Naive thymus-derived CD4-positive, alpha-beta T cell (primary cell): ENCODE measurements at regions not wholly inside any gene's neighbourhood (a gene's known extent, or its start where the extent isn't known, plus 50 kb on each side); places are given as distances from the start of the nearest gene placed in this dataset.
"Not testable (repeated sequence)": the region's sequence is repeated elsewhere in the genome, so short reads cannot be mapped to it uniquely, and the experiment has no call there.

Source experiments
- ATAC-seq: fragments of 150-1000 bp; cut with Tn5 transposase; 2 replicates; pipeline ENCODE4 v1.10.0; 2021; ENCODE audit warnings: mild to moderate bottlenecking, moderate library complexity
- CTCF ChIA-PET: fragments of 350-600 bp; sonication (Branson Sonifier 250); formaldehyde crosslinking; loops from one replicate; lab custom pipeline; 2021; ENCODE audit warnings: antibody characterized with exemption; lab: Charles Lee
- POLR2A ChIA-PET: fragments of 350-600 bp; sonication (Branson Sonifier 250); formaldehyde crosslinking; loops from one replicate; lab custom pipeline; 2021; ENCODE audit warnings: antibody characterized with exemption, inconsistent platforms; lab: Charles Lee
- DNase-seq, 9 donors: peaks; one replicate each; pipeline versions ENCODE4 v3.0.0 to v3.0.0-alpha.2; 2020 to 2022; ENCODE audit warnings: mixed read lengths in 1 of 9
- H3K27ac ChIP-seq: one replicate; pipeline ENCODE4 v1.7.0; 2013; ENCODE audit warnings: mild to moderate bottlenecking, low read depth, low read length, moderate library complexity
- H3K27me3 ChIP-seq, 2 donors: one replicate each; pipeline ENCODE4 v1.7.0; 2013; ENCODE audit warnings: low read length in 2 of 2, mild to moderate bottlenecking in 2 of 2, moderate library complexity in 2 of 2; ENCODE audit not compliant: control insufficient read depth in 2 of 2, insufficient read depth in 2 of 2
- H3K36me3 ChIP-seq, 3 experiments: 1 replicate in 2 of 3; 2 replicates in 1 of 3; pipeline ENCODE4 v1.7.0; 2013; ENCODE audit warnings: low read length in 3 of 3, mild to moderate bottlenecking in 3 of 3, moderate library complexity in 1 of 3; ENCODE audit not compliant: insufficient read depth in 3 of 3, control insufficient read depth in 2 of 3
- H3K4me1 ChIP-seq, 2 donors: one replicate each; pipeline ENCODE4 v1.7.0; 2013; ENCODE audit warnings: low read length in 2 of 2, mild to moderate bottlenecking in 2 of 2, moderate library complexity in 1 of 2; ENCODE audit not compliant: control insufficient read depth in 2 of 2, insufficient read depth in 2 of 2
- H3K4me3 ChIP-seq: 2 replicates; pipeline ENCODE4 v1.7.0; 2013; ENCODE audit warnings: mild to moderate bottlenecking, low read length
- H3K9me3 ChIP-seq, 3 experiments: 1 replicate in 2 of 3; 2 replicates in 1 of 3; pipeline ENCODE4 v1.7.0; 2013; ENCODE audit warnings: low read length in 3 of 3; ENCODE audit not compliant: control insufficient read depth in 2 of 3
- H3K27ac Mint-ChIP-seq, 9 donors: one replicate each; pipeline ENCODE4 v1.8.0; 2020 to 2022; ENCODE audit warnings: mixed read lengths in 9 of 9, mild to moderate bottlenecking in 8 of 9, moderate library complexity in 5 of 9, inconsistent platforms in 2 of 9
- H3K27me3 Mint-ChIP-seq, 5 donors: one replicate each; pipeline ENCODE4 v1.8.0; 2021 to 2022; ENCODE audit warnings: mixed read lengths in 5 of 5, mild to moderate bottlenecking in 1 of 5
- H3K36me3 Mint-ChIP-seq, 5 donors: one replicate each; pipeline ENCODE4 v1.8.0; 2020 to 2022; ENCODE audit warnings: mixed read lengths in 5 of 5, mild to moderate bottlenecking in 3 of 5, inconsistent platforms in 1 of 5
- H3K4me1 Mint-ChIP-seq, 7 donors: one replicate each; pipeline ENCODE4 v1.8.0; 2020 to 2022; ENCODE audit warnings: mixed read lengths in 7 of 7, mild to moderate bottlenecking in 3 of 7, inconsistent platforms in 1 of 7
- H3K4me3 Mint-ChIP-seq, 10 donors: one replicate each; pipeline ENCODE4 v1.8.0; 2020 to 2022; ENCODE audit warnings: mild to moderate bottlenecking in 10 of 10, mixed read lengths in 10 of 10, moderate library complexity in 6 of 10, inconsistent platforms in 2 of 10
- H3K9me3 Mint-ChIP-seq, 11 donors: one replicate each; pipeline ENCODE4 v1.8.0; 2020 to 2022; ENCODE audit warnings: mixed read lengths in 11 of 11, mild to moderate bottlenecking in 4 of 11, inconsistent platforms in 1 of 11, moderate library complexity in 1 of 11
- intact Hi-C, 2 donors: fragments of 100-400 bp; cut with micrococcal nuclease; formaldehyde crosslinking; loops; one replicate each; pipeline ENCODE4 v1.15.1; 2023

DNA sequence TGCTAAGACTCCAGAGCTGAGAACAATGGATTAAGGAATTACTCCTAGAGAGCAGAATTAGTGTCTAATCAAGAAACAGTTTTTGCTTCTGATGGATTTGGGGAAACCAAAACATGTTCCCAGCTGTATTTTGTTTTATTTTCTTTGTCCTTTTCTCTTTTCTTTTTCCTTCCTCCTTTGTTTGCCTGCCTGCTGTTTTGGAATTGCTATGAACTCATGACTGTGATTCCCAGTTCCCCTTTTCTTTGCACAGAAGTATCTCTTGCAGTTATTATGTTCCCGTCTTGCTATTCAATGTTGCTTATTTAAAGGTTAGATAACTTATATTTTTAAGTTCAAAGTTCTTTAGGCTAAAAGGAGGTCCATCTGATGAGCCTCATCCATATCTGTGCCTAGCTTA lies 77.0 kb upstream of the GBE1 start:
- intact Hi-C loops = no loop called here
- no peak overlapping the region for H3K4me3 Mint-ChIP-seq
- Histone ChIP-seq H3K27me3 (no peaks in the 10 kb centered on the region), H3K27ac (no peak overlapping the region), H3K4me1 (no peaks in the 10 kb centered on the region), H3K9me3 (no peaks in the 10 kb centered on the region), H3K4me3 (no peak overlapping the region), H3K36me3 (no peaks in the 10 kb centered on the region)
- no peaks in the 10 kb centered on the region for H3K36me3 Mint-ChIP-seq
- CTCF ChIA-PET = no interaction called here
- no peak overlapping the region for H3K27ac Mint-ChIP-seq
- POLR2A ChIA-PET = no interaction called here
- peaks cover 0 to 2% (median 0%) of the 10 kb centered on the region in 7 donors for H3K4me1 Mint-ChIP-seq
- peaks cover 0 to 6% (median 0%) of the 10 kb centered on the region in 11 donors for H3K9me3 Mint-ChIP-seq
- DNase-seq = no peak
- peaks cover 0 to 19% (median 5%) of the 10 kb centered on the region in 5 donors for H3K27me3 Mint-ChIP-seq
- ATAC-seq = no peak

GRCh38 chr3:81837071-81837593 lies 75.7 kb upstream of the GBE1 start:
- Histone ChIP-seq H3K4me3 (no peak overlapping the region), H3K9me3 (no peaks in the 10 kb centered on the region), H3K36me3 (no peaks in the 10 kb centered on the region), H3K27me3 (no peaks in the 10 kb centered on the region), H3K4me1 (no peaks in the 10 kb centered on the region), H3K27ac (no peak overlapping the region)
- intact Hi-C loops = no loop called here
- ChIA-PET POLR2A (no interaction called here), CTCF (no interaction called here)
- Mint-ChIP-seq H3K27me3 (peaks cover 0 to 16% (median 0%) of the 10 kb centered on the region in 5 donors), H3K36me3 (no peaks in the 10 kb centered on the region), H3K9me3 (peaks cover 0 to 6% (median 0%) of the 10 kb centered on the region in 11 donors), H3K4me1 (peaks cover 0 to 2% (median 0%) of the 10 kb centered on the region in 7 donors), H3K27ac (no peak overlapping the region), H3K4me3 (no peak overlapping the region)
- ATAC-seq (no peak), DNase-seq (no peak)

DNA sequence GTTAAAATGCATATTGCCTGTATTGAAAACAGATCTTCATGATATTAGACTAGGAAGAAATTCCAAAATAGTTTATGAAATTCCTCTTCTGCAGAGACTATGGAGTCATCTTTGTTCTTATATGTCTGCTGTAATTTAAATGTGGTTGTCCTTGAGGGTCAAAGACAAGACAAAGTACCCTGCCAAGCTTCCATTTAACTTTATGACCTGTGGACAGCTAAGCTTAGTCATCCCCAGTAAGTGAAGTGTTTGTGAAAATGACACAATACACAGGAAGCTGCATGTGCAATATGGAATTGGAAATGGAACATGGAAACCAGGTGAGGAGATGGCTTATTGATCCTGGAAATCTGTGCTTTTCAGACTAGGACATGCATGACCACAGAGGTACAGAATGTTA lies 68.5 kb upstream of the GBE1 start:
- intact Hi-C loops = no loop called here
- no peak for ATAC-seq
- Histone ChIP-seq H3K4me3 (no peak overlapping the region), H3K27ac (no peak overlapping the region), H3K9me3 (no peaks in the 10 kb centered on the region), H3K27me3 (no peaks in the 10 kb centered on the region), H3K4me1 (no peaks in the 10 kb centered on the region), H3K36me3 (no peaks in the 10 kb centered on the region)
- Mint-ChIP-seq H3K27me3 (peaks cover 0 to 7% (median 6%) of the 10 kb centered on the region in 5 donors), H3K4me1 (no peaks in the 10 kb centered on the region), H3K27ac (no peak overlapping the region), H3K36me3 (no peaks in the 10 kb centered on the region), H3K9me3 (peaks cover 0 to 2% (median 0%) of the 10 kb centered on the region in 11 donors), H3K4me3 (no peak overlapping the region)
- DNase-seq = no peak
- POLR2A ChIA-PET = no interaction called here
- CTCF ChIA-PET = no interaction called here

- intact Hi-C loops, H3K9me3 Mint-ChIP-seq: not testable (repeated sequence)
Observed at GRCh38 chr3:81829272-81829671, 67.8 kb upstream of the GBE1 start.

GRCh38 chr3:81823882-81824395 lies 62.5 kb upstream of the GBE1 start:
- CTCF ChIA-PET = no interaction called here
- peaks cover 0 to 14% (median 4%) of the 10 kb centered on the region in 5 donors for H3K27me3 Mint-ChIP-seq
- H3K27ac Mint-ChIP-seq = no peak overlapping the region
- intact Hi-C loops = no loop called here
- peaks cover 0 to under 1% (median 0%) of the 10 kb centered on the region in 7 donors for H3K4me1 Mint-ChIP-seq
- Histone ChIP-seq H3K9me3 (no peaks in the 10 kb centered on the region), H3K27me3 (no peaks in the 10 kb centered on the region), H3K4me1 (no peaks in the 10 kb centered on the region), H3K36me3 (no peaks in the 10 kb centered on the region), H3K4me3 (no peak overlapping the region), H3K27ac (no peak overlapping the region)
- no peak overlapping the region for H3K4me3 Mint-ChIP-seq
- H3K9me3 Mint-ChIP-seq = peaks cover 0 to 12% (median 2%) of the 10 kb centered on the region in 11 donors
- ATAC-seq = peak; percentile 73
- POLR2A ChIA-PET = no interaction called here
- DNase-seq = no peak
- peaks cover 0 to 5% (median 0%) of the 10 kb centered on the region in 5 donors for H3K36me3 Mint-ChIP-seq

More at GRCh38 chr3:81829272-81829671, 67.8 kb upstream of the GBE1 start:
- H3K27me3 ChIP-seq, H3K9me3 ChIP-seq, H3K4me3 Mint-ChIP-seq, H3K4me3 ChIP-seq, H3K27me3 Mint-ChIP-seq, H3K4me1 Mint-ChIP-seq, ATAC-seq, H3K36me3 Mint-ChIP-seq, H3K27ac Mint-ChIP-seq, H3K4me1 ChIP-seq, H3K36me3 ChIP-seq, CTCF ChIA-PET, DNase-seq, H3K27ac ChIP-seq, POLR2A ChIA-PET: not testable (repeated sequence)

GRCh38 chr3:81823086-81823485 lies 61.6 kb upstream of the GBE1 start:
- no peak overlapping the region for H3K27ac ChIP-seq
- intact Hi-C loops = no loop called here

More at GRCh38 chr3:81823086-81823485, 61.6 kb upstream of the GBE1 start:
- Mint-ChIP-seq H3K9me3 (peaks cover 0 to 12% (median 2%) of the 10 kb centered on the region in 11 donors), H3K27ac (no peak overlapping the region), H3K4me1 (peaks cover 0 to 3% (median 0%) of the 10 kb centered on the region in 7 donors), H3K4me3 (no peak overlapping the region), H3K27me3 (peaks cover 0 to 9% (median 4%) of the 10 kb centered on the region in 5 donors), H3K36me3 (peaks cover 0 to 5% (median 0%) of the 10 kb centered on the region in 5 donors)
- CTCF ChIA-PET = no interaction called here
- H3K36me3 ChIP-seq = no peaks in the 10 kb centered on the region
- H3K4me1 ChIP-seq = no peaks in the 10 kb centered on the region
- POLR2A ChIA-PET = no interaction called here
- no peaks in the 10 kb centered on the region for H3K9me3 ChIP-seq
- DNase-seq (no peak), ATAC-seq (no peak)
- no peak overlapping the region for H3K4me3 ChIP-seq
- no peaks in the 10 kb centered on the region for H3K27me3 ChIP-seq
